Right atrium auricular region (tissue), 2 donors: ENCODE measurements at regions not wholly inside any gene's neighbourhood (a gene's known extent, or its start where the extent isn't known, plus 50 kb on each side); places are given as distances from the start of the nearest gene placed in this dataset.

Experiments
- DNase-seq: peaks from one replicate; pipeline ENCODE4 v3.0.0-alpha.2; 2019; ENCODE audit warnings: low spot score
- H3K27ac ChIP-seq, 2 donors: fragments of 200-600 bp; sonication (generic); 1 replicate in 1 of 2; 2 replicates in 1 of 2; pipeline ENCODE4 v1.5.1; 2016 to 2019
- H3K27me3 ChIP-seq, 2 donors: fragments of 200-600 bp; sonication (generic); one replicate each; pipeline versions ENCODE4 v1.5.1 to v1.6.0; 2017 to 2019
- H3K36me3 ChIP-seq: fragments of 200-600 bp; sonication (generic); one replicate; pipeline ENCODE4 v1.5.1; 2016
- H3K4me1 ChIP-seq, 2 donors: fragments of 200-600 bp; sonication (generic); one replicate each; pipeline versions ENCODE4 v1.5.1 to v1.6.0; 2017 to 2019
- H3K4me3 ChIP-seq, 2 donors: fragments of 200-600 bp; sonication (generic); 1 replicate in 1 of 2; 2 replicates in 1 of 2; pipeline ENCODE4 v1.5.1; 2017 to 2019; ENCODE audit warnings: mild to moderate bottlenecking in 1 of 2, moderate library complexity in 1 of 2
- H3K9me3 ChIP-seq, 2 donors: fragments of 200-600 bp; sonication (generic); one replicate each; pipeline ENCODE4 v1.5.1; 2019
- CTCF ChIP-seq, 2 donors: fragments of 200-600 bp; sonication (generic); IDR thresholded peaks; one replicate each; pipeline ENCODE4 v1.5.1; 2019; ENCODE audit warnings: antibody characterized with exemption in 2 of 2

- Histone ChIP-seq H3K36me3 (no peaks in the 10 kb centered on the region), H3K27ac (no peak overlapping the region), H3K4me3 (no peak overlapping the region), H3K27me3 (no peaks in the 10 kb centered on the region), H3K9me3 (peaks cover 0 to 25% of the 10 kb centered on the region in 2 donors), H3K4me1 (no peaks in the 10 kb centered on the region)
- DNase-seq: no peak
- no peak for TF ChIP-seq CTCF (IDR thresholded peaks at IDR 0.05)
Observed at GRCh38 chr17:69860142-69860680, 214.8 kb upstream of the KCNJ16 start.

- Histone ChIP-seq H3K4me1 (no peaks in the 10 kb centered on the region), H3K9me3 (peaks cover 0 to 4% of the 10 kb centered on the region in 2 donors), H3K27me3 (no peaks in the 10 kb centered on the region), H3K4me3 (no peak overlapping the region), H3K36me3 (no peaks in the 10 kb centered on the region), H3K27ac (no peak overlapping the region)
- DNase-seq: no peak
- TF ChIP-seq CTCF (IDR thresholded peaks at IDR 0.05): no peak
Observed at GRCh38 chr17:69864462-69864861, 210.6 kb upstream of the KCNJ16 start.

- no peak for TF ChIP-seq CTCF (IDR thresholded peaks at IDR 0.05)
- Histone ChIP-seq H3K27me3 (no peaks in the 10 kb centered on the region), H3K4me1 (no peaks in the 10 kb centered on the region), H3K36me3 (no peaks in the 10 kb centered on the region), H3K4me3 (no peak overlapping the region), H3K9me3 (no peaks in the 10 kb centered on the region), H3K27ac (no peak overlapping the region)
- DNase-seq: no peak
Observed at GRCh38 chr17:69869667-69870066, 205.4 kb upstream of the KCNJ16 start.

GRCh38 chr17:69870091-69870530 is 204.9 kb upstream of the KCNJ16 start:
- Histone ChIP-seq H3K36me3 (no peaks in the 10 kb centered on the region), H3K27me3 (no peaks in the 10 kb centered on the region), H3K27ac (no peak overlapping the region), H3K9me3 (no peaks in the 10 kb centered on the region), H3K4me1 (no peaks in the 10 kb centered on the region), H3K4me3 (no peak overlapping the region)
- TF ChIP-seq CTCF (IDR thresholded peaks at IDR 0.05): no peak
- DNase-seq: no peak

- TF ChIP-seq CTCF (IDR thresholded peaks at IDR 0.05): no peak
- DNase-seq: no peak
- Histone ChIP-seq H3K36me3 (no peaks in the 10 kb centered on the region), H3K4me1 (no peaks in the 10 kb centered on the region), H3K4me3 (no peak overlapping the region), H3K27me3 (no peaks in the 10 kb centered on the region), H3K27ac (no peak overlapping the region), H3K9me3 (no peaks in the 10 kb centered on the region)
Observed at GRCh38 chr17:69870751-69871199, 204.2 kb upstream of the KCNJ16 start.

GRCh38 chr17:69871318-69871717 is 203.7 kb upstream of the KCNJ16 start:
- Histone ChIP-seq H3K4me3 (no peak overlapping the region), H3K27ac (no peak overlapping the region), H3K4me1 (no peaks in the 10 kb centered on the region), H3K27me3 (no peaks in the 10 kb centered on the region), H3K9me3 (no peaks in the 10 kb centered on the region), H3K36me3 (no peaks in the 10 kb centered on the region)
- no peak for TF ChIP-seq CTCF (IDR thresholded peaks at IDR 0.05)
- DNase-seq: no peak
